ENCODE measurements at regions not wholly inside any gene's neighbourhood (a gene's known extent, or its start where the extent isn't known, plus 50 kb on each side); places are given as distances from the start of the nearest gene placed in this dataset.

GRCh38 chr7:155956977-155957376 lies 144.7 kb upstream of the SHH start:
- TF ChIP-seq EP300 (IDR thresholded peaks at IDR 0.05): no peak
- no peak for TF ChIP-seq CTCF (IDR thresholded peaks at IDR 0.05)
- TF ChIP-seq POLR2A (IDR thresholded peaks at IDR 0.05): no peak
- TF ChIP-seq POLR2AphosphoS5 (IDR thresholded peaks at IDR 0.05): no peak
- H3K27ac ChIP-seq: no peak overlapping the region
- no peak for DNase-seq (ENCODE audit: low spot score in 2 of 2)
- peaks cover 6% of the 10 kb centered on the region for H3K27me3 ChIP-seq
- WGBS: 82% methylated on average over 12 of the region's 12 CpGs
- H3K4me1 ChIP-seq: no peaks in the 10 kb centered on the region
- no peak overlapping the region for H3K4me3 ChIP-seq
- no peaks in the 10 kb centered on the region for H3K9me3 ChIP-seq
- no peaks in the 10 kb centered on the region for H3K36me3 ChIP-seq

GRCh38 chr7:155955367-155955635 lies 143.0 kb upstream of the SHH start:
- H3K27ac ChIP-seq: no peak overlapping the region
- WGBS: 91% methylated on average over 6 of the region's 9 CpGs
- TF ChIP-seq CTCF (IDR thresholded peaks at IDR 0.05): no peak
- no peak for TF ChIP-seq EP300 (IDR thresholded peaks at IDR 0.05)
- TF ChIP-seq POLR2A (IDR thresholded peaks at IDR 0.05): no peak
- TF ChIP-seq POLR2AphosphoS5 (IDR thresholded peaks at IDR 0.05): no peak
- H3K36me3 ChIP-seq: no peaks in the 10 kb centered on the region
- no peak for DNase-seq (ENCODE audit: low spot score in 2 of 2)
- no peaks in the 10 kb centered on the region for H3K27me3 ChIP-seq
- H3K4me3 ChIP-seq: no peak overlapping the region
- H3K4me1 ChIP-seq: no peaks in the 10 kb centered on the region
- no peaks in the 10 kb centered on the region for H3K9me3 ChIP-seq

- Histone ChIP-seq H3K4me1 (no peaks in the 10 kb centered on the region), H3K4me3 (no peak overlapping the region), H3K9me3 (no peaks in the 10 kb centered on the region), H3K27ac (no peak overlapping the region), H3K27me3 (no peaks in the 10 kb centered on the region), H3K36me3 (no peaks in the 10 kb centered on the region)
- TF ChIP-seq POLR2AphosphoS5 (IDR thresholded peaks at IDR 0.05) (no peak), CTCF (IDR thresholded peaks at IDR 0.05) (no peak), POLR2A (IDR thresholded peaks at IDR 0.05) (no peak), EP300 (IDR thresholded peaks at IDR 0.05) (no peak)
- DNase-seq (ENCODE audit: low spot score in 2 of 2): no peak
- 89% methylated on average over 13 of the region's 22 CpGs for WGBS
Observed at GRCh38 chr7:155954550-155955366, 142.5 kb upstream of the SHH start.

GRCh38 chr7:155953781-155954549 lies 141.7 kb upstream of the SHH start:
- Histone ChIP-seq H3K9me3 (no peaks in the 10 kb centered on the region), H3K36me3 (no peaks in the 10 kb centered on the region), H3K27ac (no peak overlapping the region), H3K4me1 (no peaks in the 10 kb centered on the region), H3K4me3 (no peak overlapping the region), H3K27me3 (no peaks in the 10 kb centered on the region)
- no peak for DNase-seq (ENCODE audit: low spot score in 2 of 2)
- 58% methylated on average over 5 of the region's 19 CpGs for WGBS
- TF ChIP-seq POLR2AphosphoS5 (IDR thresholded peaks at IDR 0.05): no peak
- TF ChIP-seq POLR2A (IDR thresholded peaks at IDR 0.05): no peak
- no peak for TF ChIP-seq CTCF (IDR thresholded peaks at IDR 0.05)
- TF ChIP-seq EP300 (IDR thresholded peaks at IDR 0.05): no peak

GRCh38 chr7:155953501-155953778 lies 141.2 kb upstream of the SHH start:
- Histone ChIP-seq H3K27ac (no peak overlapping the region), H3K4me3 (no peak overlapping the region), H3K9me3 (no peaks in the 10 kb centered on the region), H3K36me3 (no peaks in the 10 kb centered on the region), H3K4me1 (no peaks in the 10 kb centered on the region), H3K27me3 (no peaks in the 10 kb centered on the region)
- TF ChIP-seq POLR2AphosphoS5 (IDR thresholded peaks at IDR 0.05): no peak
- TF ChIP-seq POLR2A (IDR thresholded peaks at IDR 0.05): no peak
- no peak for TF ChIP-seq CTCF (IDR thresholded peaks at IDR 0.05)
- no peak for TF ChIP-seq EP300 (IDR thresholded peaks at IDR 0.05)
- DNase-seq (ENCODE audit: low spot score in 2 of 2): no peak
- 49% methylated on average over 5 of the region's 5 CpGs for WGBS

All from suprapubic skin (tissue), 4 donors.